ENCODE measurements at regions not wholly inside any gene's neighbourhood (a gene's known extent, or its start where the extent isn't known, plus 50 kb on each side); places are given as distances from the start of the nearest gene placed in this dataset.

GRCh38 chr6:37555040-37555781 lies 55.5 kb upstream of the CCDC167 start:
- TF ChIP-seq, protein P1, sequence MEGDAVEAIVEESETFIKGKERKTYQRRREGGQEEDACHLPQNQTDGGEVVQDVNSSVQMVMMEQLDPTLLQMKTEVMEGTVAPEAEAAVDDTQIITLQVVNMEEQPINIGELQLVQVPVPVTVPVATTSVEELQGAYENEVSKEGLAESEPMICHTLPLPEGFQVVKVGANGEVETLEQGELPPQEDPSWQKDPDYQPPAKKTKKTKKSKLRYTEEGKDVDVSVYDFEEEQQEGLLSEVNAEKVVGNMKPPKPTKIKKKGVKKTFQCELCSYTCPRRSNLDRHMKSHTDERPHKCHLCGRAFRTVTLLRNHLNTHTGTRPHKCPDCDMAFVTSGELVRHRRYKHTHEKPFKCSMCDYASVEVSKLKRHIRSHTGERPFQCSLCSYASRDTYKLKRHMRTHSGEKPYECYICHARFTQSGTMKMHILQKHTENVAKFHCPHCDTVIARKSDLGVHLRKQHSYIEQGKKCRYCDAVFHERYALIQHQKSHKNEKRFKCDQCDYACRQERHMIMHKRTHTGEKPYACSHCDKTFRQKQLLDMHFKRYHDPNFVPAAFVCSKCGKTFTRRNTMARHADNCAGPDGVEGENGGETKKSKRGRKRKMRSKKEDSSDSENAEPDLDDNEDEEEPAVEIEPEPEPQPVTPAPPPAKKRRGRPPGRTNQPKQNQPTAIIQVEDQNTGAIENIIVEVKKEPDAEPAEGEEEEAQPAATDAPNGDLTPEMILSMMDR (IDR thresholded peaks at IDR 0.05), result no peak
- TF ChIP-seq POLR2A (IDR thresholded peaks at IDR 0.05; ENCODE audit: low read depth) (no peak), EP300 (IDR thresholded peaks at IDR 0.05) (no peak)
